ENCODE measurements at regions not wholly inside any gene's neighbourhood (a gene's known extent, or its start where the extent isn't known, plus 50 kb on each side); places are given as distances from the start of the nearest gene placed in this dataset.

GRCh38 chr4:188573104-188573503 lies 433.9 kb downstream of the TRIML1 start:
- TF ChIP-seq GATA3 (IDR thresholded peaks at IDR 0.05; ENCODE audit: low read depth, low read length) (no peak), GATA2 (IDR thresholded peaks at IDR 0.05; ENCODE audit: low read depth, low read length) (no peak)

All from SH-SY5Y (cell line).